HG02610 (cell line): ENCODE measurements at regions not wholly inside any gene's neighbourhood (a gene's known extent, or its start where the extent isn't known, plus 50 kb on each side); places are given as distances from the start of the nearest gene placed in this dataset.

ENCODE experiments used
- ATAC-seq: cut with Tn5 transposase; IDR thresholded peaks from one replicate; pipeline ENCODE4 v1.9.1; 2021; ENCODE audit warnings: mild to moderate bottlenecking, moderate library complexity; ENCODE audit not compliant: unreplicated experiment

DNA sequence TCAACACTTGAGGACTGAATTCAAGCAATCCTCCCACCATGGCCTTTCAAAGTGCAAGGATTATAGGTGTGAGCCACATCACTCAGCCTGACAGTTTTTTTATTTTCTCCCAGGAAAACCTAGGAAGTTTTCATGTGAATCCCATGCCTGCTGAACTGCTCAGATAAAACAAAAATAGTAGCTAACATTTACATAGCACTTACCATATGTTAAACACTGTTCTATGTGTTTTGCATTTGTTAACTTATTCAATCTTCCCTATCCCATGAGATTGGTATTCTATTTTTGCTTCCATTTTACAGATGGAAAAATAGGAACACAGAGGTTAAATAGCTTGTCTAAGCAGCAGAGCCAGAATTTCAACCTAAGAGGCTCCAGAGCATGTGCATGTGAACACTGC lies 157.4 kb upstream of the KCTD1 start:
- no peak for ATAC-seq

- no peak for ATAC-seq
Observed at GRCh38 chr18:26703170-26703930, 155.0 kb upstream of the KCTD1 start.

- ATAC-seq, result no peak
Observed at GRCh38 chr18:26702086-26702485, 153.7 kb upstream of the KCTD1 start.

- ATAC-seq, result no peak
Observed at GRCh38 chr18:26700728-26701127, 152.4 kb upstream of the KCTD1 start.

- ATAC-seq, result no peak
Observed at GRCh38 chr18:26700201-26700600, 151.8 kb upstream of the KCTD1 start.

DNA sequence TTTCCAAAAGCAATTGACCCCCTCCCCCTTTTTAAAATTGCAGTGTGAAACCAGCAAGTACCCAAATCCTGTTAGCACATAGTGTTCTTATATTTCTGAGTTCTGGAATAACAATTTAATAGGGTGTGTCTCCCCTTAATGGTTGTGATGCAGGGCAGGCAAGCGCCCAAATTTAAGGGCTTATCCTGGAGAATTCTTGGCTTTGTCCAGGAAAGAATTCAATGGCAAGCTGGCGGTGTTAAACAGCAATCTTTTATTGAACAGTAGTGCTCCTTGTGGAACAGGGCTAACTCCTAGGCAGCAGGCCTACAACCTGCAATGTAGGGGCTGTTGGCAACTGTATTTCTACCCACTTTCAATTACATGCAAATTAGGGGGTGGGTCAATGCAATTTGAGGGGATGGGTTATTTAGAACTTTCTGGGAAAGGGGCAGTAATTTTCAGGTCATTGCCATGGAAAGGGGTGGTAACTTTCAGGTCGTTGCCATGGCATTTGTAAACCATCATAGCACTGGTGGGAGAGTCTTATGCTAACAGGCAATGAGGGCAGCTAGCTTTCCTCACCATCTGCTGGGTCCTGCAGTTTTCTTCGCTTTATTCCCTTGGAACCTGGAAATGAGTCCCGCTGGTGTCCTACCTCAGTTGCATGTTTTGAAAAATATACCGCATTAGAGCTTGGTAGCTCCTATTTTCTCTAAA lies 149.0 kb upstream of the KCTD1 start:
- ATAC-seq, result no peak

DNA sequence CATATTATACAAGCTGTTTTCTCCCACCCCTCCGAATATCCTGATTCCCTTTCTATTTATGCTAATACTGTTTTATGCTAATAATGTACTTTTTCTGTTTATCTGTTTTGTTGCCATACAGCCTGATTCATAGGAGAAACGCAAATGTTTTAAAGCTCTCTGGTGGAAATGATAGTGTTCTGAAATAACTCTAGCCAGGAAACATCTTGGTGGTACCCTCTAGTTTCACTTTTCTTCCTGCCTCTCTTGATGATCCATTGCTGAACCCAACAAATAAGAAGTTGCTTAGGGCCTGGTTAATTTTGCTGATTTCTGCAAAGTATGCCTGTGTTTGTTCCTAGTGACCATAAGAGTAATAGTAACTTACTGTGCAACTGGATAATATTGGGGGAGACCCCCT lies 148.4 kb upstream of the KCTD1 start:
- no peak for ATAC-seq

DNA sequence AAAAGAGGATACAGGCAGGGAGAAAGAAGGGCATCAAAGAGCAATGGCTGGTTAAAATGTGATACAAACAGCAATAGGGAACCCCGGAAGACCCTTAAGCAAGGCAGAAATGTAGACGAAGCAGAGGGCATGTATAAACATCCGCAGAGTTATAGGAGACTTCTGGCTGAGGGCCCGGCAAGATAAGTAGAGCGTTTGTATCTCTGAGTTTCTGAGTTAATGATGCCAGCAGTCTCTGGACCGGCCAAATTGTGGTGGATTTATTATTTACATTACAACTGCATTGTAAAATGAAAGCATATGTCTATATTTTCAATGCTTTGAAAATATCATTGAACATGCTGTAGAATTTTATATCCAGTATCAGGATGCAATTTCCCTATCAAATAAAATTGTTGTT lies 148.0 kb upstream of the KCTD1 start:
- ATAC-seq, result no peak

DNA sequence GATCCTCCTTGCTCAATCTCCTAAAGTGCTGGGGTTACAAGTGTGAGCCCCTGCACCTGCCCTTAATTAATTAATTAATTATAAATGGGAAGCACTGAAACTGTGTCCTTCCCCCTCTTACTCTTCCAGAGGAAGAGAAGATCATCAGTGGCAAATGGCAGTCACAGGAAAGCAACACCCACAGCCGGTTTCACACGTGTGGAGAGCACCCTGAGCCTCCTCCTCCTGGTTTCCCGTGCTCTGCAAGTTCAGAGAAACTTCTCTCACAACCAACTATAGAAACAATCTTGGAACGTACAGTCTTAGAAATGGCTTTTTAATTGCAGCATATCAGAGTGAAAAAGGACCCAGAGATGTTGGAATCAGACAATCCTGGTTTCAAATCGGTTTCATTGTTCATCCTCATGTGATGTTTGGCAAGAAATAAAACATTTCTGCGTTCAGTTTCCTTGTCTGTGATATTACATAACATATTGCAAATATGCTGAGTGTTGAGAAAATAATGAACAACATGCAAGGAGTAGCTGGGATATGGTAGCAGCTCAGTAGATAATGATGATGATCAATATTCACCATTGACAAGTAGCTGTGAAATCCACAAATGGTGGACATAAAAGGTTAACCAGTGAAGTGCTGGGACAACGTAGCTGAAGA lies 141.0 kb upstream of the KCTD1 start:
- no peak for ATAC-seq

DNA sequence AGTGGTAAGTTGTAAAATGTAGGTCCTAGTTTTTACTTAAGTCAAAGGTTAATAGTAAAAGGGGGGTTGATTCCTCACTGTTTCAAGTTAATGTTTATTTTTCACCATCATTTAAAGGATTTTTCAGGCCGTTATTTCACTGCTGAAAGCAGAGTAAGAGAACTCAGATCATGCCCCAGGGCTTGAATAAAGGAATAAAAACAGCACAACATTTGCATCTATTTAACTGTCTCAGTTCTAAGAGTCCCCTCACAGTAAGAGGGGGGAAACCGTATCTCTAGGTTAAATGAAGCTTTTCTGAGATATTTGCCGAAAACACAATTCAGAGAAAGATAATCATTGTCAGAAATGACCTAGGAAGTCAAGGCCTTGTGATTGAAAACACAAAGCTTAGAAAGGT lies 138.2 kb upstream of the KCTD1 start:
- ATAC-seq, result no peak

DNA sequence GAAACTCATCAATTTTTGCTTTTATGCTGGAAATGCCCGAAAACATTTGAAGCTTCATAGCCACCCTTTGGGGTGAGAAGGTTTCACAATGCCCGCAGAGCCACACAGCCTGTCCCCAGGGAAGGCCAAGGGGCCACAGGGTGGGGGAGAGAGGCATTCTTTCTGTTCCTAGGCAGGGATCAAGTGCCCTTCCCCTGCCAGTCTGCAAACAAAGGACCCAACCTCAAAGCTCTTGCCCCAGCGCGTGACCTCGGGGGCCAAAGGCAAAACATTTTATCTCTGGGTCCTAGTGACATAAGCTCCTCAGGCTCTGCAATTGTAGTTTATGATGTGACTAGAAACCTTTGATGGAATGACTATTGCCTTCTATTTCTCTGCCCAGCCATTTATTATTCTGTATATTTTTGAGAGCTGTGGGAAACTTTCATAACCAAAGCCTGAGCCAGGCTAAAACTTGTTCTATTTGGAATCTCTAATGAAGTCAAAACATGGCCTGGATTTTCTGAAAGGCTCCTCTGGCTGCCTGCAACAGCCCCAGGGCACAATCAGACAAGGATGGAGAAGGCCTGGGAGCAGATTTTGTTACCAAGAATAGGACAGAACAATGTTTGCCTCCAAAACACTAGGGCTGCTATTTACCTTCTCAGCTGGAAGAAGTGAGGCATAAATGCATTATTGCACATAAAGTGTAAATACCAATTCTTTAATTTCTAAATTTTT lies 137.2 kb upstream of the KCTD1 start:
- no peak for ATAC-seq

- ATAC-seq, result no peak
Observed at GRCh38 chr18:26677957-26678356, 129.6 kb upstream of the KCTD1 start.

GRCh38 chr18:26667046-26667445 lies 118.7 kb upstream of the KCTD1 start:
- ATAC-seq, result no peak

DNA sequence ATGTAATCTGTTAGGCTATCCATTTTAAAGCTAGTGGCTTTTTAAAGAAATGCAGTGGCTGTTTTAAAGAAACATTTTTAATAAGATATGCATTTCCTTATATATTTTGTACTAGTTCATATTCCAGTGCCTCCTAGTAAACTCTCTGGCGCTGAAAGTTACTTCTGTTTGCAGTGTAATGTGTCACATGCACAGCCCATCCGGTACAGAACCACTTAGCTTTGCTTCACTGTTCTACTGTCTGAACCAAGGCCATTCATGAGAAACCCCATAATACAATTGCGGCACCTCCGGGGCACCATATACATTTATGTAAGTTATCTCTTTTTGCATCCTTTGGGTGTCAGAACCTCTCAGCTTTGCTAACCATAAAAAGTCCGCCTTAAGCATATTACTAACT lies 114.6 kb upstream of the KCTD1 start:
- ATAC-seq, result no peak

DNA sequence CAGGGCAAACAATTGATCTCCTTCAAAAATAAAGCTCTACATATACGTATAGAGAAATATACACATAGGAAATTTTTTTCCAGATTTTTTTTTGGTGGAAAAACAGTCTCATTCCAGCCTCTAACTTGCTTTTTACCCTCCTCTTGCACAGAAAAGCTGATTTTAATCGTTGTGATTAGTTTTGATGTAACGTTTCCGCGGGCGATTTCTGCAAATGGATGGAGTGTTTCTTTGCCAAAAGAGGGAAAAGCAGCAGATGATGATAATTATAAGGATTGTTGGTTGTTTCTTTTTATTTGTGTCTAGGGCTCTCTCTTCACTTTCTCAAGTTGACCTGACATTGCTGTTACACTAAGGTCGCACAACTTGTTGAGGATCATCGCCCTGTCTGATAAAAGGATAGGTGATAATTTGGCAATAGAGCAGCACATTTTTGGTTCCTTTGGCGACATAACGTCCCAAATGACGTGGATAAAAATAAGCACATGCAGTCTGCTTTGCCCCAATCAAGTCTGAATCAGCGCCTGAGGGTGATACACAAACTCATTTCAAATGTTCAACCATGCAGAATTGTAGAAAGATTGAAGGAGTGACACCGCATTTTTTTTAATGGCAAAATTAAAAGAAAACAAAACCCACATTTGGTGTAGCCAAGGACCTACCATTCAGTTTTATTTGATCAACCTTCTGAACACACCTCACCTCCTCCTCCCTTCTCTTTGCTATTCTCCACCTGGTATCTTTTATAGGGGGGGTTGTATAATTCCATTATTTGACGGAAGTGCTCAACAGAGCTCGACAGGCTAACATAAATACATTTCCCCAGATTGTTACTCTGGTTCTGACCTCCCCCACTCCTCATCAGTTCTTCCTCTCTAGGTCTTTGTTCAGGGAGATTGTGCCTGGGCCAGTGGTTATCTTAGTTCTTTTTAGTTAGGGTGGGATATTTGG lies 109.6 kb upstream of the KCTD1 start:
- no peak for ATAC-seq

DNA sequence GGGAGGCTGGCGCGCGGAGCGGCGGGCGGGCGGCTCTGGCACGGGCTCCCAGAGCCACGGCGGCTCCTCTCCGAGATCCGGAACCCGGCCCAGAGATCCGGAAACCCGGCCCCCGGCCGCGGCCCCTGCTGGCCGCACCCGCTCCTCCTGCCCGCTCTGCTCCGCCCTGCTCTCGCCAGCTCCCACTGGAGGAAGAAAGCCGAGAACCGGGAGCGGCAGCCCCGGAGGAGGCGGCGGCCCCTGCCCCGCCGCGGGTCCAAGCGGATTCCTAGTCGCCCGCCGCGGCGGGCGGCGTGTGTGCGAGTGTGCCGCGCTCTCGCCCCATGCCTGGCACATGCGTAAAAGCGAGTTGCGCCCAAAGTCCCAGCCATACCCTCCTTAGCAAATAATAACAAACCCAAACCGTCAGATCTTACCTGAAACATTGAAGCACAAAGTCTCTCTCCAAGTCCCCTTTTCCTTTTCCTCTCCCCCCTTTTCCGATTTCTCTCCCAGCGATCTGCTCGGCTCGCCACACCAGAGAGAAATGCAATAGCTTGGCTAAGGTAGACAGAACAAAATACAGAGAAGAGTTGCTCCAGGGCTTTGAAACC lies 108.7 kb upstream of the KCTD1 start:
- ATAC-seq, result peak; percentile 61

- peak; percentile 25 for ATAC-seq
Observed at GRCh38 chr18:26656431-26656943, 108.1 kb upstream of the KCTD1 start.

DNA sequence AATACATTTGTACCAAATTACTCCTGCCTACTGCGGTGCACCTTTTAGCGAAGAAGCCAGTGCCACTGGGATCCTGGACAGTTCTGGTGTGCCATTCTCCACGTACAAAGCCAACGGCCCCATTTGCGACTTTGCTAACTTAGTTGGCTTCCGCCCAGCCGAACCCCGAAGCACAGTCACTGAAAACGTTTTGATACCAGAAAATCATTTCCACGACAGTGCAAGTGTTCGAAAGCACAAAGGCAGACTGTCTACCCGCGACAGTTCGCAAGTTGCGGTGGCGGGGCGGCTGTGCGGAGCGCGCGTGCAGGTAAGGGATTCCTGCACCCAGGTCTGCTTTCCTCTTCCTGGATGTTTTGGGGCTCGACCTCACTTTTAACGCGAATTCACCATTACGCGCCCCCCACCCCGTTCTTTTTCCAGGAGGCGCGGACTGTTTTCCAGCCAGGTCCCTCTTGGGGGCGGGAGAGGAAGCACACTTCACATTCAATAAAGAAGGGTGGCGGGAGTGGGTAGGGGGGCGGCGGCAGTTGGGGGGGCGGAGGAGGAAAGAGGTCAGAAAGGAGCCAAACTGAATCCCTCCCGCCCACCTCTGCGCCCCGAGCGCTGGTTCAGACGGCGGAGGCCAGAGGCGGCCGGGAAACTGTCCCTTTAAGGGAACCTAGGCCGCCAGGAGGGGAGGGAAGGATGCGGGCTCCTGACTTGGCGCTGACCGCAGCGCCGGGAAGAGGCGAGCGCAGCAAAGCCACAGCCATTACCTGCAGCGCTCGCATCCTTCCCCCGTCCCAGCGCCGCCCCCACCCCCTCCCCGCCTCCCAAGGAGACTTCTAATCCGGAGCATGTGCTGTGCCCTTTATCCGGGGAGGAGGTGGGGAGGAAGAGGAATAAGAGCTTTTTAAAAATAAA lies 107.4 kb upstream of the KCTD1 start:
- ATAC-seq, result no peak
